Peyer's patch (tissue), 4 donors: ENCODE measurements at regions not wholly inside any gene's neighbourhood (a gene's known extent, or its start where the extent isn't known, plus 50 kb on each side); places are given as distances from the start of the nearest gene placed in this dataset.

Experiments
- POLR2A ChIP-seq, 2 donors: fragments of 450-650 bp; IDR thresholded peaks; one replicate each; pipeline ENCODE4 v1.5.1; 2017; ENCODE audit warnings: antibody characterized with exemption in 2 of 2, mild to moderate bottlenecking in 2 of 2, moderate library complexity in 2 of 2
- TF ChIP-seq, protein P1 (sequence below), 6 experiments: fragments of 450-650 bp in 4 of 6; fragments of 200-600 bp in 2 of 6; sonication (generic) in 1 of 6; IDR thresholded peaks; one replicate each; pipeline ENCODE4 v1.5.1; 2017 to 2019; ENCODE audit warnings: antibody characterized with exemption in 6 of 6, mild to moderate bottlenecking in 3 of 6, moderate library complexity in 1 of 6

DNA sequence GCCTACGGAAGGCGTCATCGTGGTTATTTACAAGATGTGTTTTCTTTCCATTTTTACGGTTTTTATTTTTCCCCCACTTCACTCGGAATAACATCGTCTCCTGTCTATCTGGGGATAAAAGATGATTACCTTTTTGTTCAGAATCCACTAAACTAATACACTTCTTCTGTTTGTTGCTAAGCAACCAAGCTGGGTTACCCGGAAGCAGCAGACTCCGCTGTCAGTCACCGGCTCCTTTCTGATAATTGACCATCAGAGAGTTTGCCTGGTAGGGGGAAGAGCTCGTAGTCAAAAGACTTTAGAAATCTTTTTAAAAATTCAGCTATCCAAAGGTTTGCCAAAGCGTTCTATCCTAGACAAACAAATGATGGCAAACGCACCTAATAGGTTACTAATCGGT is 75.0 kb upstream of the SFMBT2 start:
- TF ChIP-seq, protein P1, sequence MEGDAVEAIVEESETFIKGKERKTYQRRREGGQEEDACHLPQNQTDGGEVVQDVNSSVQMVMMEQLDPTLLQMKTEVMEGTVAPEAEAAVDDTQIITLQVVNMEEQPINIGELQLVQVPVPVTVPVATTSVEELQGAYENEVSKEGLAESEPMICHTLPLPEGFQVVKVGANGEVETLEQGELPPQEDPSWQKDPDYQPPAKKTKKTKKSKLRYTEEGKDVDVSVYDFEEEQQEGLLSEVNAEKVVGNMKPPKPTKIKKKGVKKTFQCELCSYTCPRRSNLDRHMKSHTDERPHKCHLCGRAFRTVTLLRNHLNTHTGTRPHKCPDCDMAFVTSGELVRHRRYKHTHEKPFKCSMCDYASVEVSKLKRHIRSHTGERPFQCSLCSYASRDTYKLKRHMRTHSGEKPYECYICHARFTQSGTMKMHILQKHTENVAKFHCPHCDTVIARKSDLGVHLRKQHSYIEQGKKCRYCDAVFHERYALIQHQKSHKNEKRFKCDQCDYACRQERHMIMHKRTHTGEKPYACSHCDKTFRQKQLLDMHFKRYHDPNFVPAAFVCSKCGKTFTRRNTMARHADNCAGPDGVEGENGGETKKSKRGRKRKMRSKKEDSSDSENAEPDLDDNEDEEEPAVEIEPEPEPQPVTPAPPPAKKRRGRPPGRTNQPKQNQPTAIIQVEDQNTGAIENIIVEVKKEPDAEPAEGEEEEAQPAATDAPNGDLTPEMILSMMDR (IDR thresholded peaks at IDR 0.05) = no peak
- no peak for TF ChIP-seq POLR2A (IDR thresholded peaks at IDR 0.05)
